HFF-Myc (cell line): ENCODE measurements at regions not wholly inside any gene's neighbourhood (a gene's known extent, or its start where the extent isn't known, plus 50 kb on each side); places are given as distances from the start of the nearest gene placed in this dataset.

Experiments
- DNase-seq: peaks from one replicate; pipeline ENCODE4 v3.0.0-alpha.2; 2011; ENCODE audit warnings: low read depth; ENCODE audit errors: extremely low read depth
- H3K4me3 ChIP-seq: replicated peaks from 2 replicates; pipeline ENCODE4 v1.5.1; 2011; ENCODE audit warnings: low read depth, mild to moderate bottlenecking, control low read depth, low read length
- CTCF ChIP-seq: IDR thresholded peaks from 2 replicates; pipeline ENCODE4 v1.5.1; 2012; ENCODE audit warnings: mild to moderate bottlenecking, low read depth, low read length, control low read depth; ENCODE audit errors: missing control alignments

DNA sequence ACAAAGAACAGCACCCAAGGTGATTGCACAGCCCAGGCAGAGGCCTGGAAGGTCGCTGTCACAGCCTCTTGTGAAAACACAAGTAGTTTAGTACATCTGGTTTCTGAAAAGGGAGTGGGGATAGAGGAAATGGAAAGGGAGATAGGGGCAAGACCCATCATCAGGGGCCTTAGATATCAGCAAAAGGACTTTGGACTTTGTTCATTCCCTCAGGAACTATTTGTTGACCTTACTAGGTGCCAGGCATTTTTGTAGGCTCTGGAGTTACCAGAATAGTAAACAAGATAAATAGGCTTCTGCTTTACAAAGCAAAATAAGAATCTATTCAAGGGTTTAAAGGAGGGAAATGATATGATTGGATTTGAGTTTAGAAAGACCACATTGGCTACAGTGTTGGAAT, 199.4 kb upstream of the CDKN3 start:
- no peak overlapping the region for H3K4me3 ChIP-seq
- DNase-seq: no peak
- TF ChIP-seq CTCF: no peak

DNA sequence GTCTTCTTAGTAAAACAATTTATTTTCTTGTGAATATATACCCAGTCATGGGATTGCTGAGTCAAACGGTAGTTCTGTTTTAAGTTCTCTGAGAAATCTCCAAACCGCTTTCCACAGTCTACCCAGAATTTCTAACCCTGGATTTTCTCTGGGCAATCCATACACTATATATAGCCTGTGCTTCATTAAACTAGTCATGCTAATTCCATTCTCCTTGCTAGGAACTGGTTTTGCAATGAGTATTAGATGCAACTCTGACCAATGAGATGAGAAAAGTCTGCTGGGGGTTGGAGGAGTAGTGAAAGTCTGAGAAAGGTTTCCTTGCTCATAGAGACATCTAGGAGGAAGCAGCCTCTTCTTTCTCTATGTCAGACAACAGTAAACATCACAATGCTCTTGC, 196.1 kb upstream of the CDKN3 start:
- H3K4me3 ChIP-seq: no peak overlapping the region
- no peak for DNase-seq
- no peak for TF ChIP-seq CTCF

- no peak for TF ChIP-seq CTCF
- no peak for DNase-seq
- no peak overlapping the region for H3K4me3 ChIP-seq
Measured at GRCh38 chr14:54202288-54202687, 194.5 kb upstream of the CDKN3 start.

DNA sequence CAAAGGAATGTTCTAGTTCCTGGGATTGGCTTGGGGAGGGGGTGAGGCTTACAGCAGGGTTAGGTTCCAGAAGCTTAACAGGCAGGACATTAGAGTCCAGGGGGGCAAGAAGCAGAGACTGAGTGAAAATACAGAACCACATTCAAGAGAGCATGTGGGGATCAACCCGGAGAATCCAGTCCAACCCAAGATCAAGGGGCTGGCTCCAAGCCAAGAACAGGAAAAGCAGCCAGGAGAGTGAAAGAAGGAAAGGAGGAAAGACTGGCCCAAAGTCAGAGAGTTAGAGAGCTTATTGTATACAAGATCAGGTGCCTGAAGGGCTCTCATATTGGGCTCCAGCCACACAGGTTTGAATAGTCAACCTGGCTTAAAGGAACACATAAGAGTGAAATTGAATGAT, 190.3 kb upstream of the CDKN3 start:
- no peak overlapping the region for H3K4me3 ChIP-seq
- TF ChIP-seq CTCF: no peak
- no peak for DNase-seq

- H3K4me3 ChIP-seq: no peak overlapping the region
- TF ChIP-seq CTCF: no peak
- DNase-seq: no peak
Measured at GRCh38 chr14:54207075-54207474, 189.7 kb upstream of the CDKN3 start.

DNA sequence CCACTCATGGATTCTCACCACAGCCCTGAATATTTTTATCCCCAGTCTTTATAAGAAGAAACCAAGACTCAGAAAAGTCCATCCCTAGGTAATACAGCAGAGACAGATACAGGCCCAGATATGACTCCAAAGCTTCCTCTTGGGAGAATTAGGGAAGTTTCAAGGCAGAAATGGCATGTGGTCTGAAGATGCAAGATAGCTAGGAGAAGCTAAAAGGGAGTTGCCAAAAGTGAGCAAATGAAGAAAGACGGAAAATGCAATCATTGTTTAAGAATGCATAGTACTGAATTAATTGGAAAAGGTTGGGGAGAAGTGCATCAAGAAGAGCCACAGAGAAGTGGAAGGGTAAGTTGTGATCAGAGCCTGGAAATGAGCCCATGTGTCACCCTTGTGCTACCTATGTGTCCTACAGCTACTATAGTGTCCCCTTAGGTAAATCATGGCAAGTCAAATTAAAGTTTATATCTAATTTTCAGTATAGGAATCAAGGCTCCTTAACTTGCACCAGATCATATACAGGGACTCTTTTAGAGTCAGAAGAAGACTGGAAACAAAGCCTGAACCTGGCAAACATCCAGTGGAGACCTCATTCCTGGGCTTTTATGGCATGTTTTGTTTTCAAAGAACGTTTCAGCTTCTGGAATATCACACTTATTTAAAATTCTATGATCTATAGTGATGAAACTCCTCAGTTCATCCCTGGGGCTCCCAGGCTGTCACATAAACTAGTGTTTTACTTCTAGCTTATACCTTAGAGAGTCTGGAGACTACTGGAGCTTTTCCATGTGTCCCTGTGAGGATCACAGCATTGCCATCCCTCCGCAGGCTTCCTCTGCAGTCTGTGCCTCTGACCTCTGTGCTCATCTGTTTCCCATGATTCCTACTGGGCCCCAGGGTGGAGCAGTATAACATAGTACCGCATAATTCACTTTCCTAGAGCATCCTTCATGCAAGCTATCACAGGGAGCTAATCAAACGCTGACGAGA, 189.0 kb upstream of the CDKN3 start:
- no peak overlapping the region for H3K4me3 ChIP-seq
- DNase-seq: no peak
- TF ChIP-seq CTCF: no peak
